DND-41 (cell line): ENCODE measurements at regions not wholly inside any gene's neighbourhood (a gene's known extent, or its start where the extent isn't known, plus 50 kb on each side); places are given as distances from the start of the nearest gene placed in this dataset.

Experiments used
- ATAC-seq: fragments of 200-7000 bp; cut with Tn5 transposase; 3 replicates; pipeline ENCODE4 v1.9.1; 2021; ENCODE audit warnings: low read depth; ENCODE audit not compliant: insufficient read depth
- DNase-seq: peaks from one replicate; pipeline ENCODE4 v3.0.0-alpha.2; 2020
- H2AFZ ChIP-seq: 2 replicates; pipeline ENCODE4 v1.6.0; 2012; ENCODE audit warnings: low read depth, low read length
- H3K27ac ChIP-seq: 2 replicates; pipeline ENCODE4 v1.5.1; 2012; ENCODE audit warnings: low read length, inconsistent platforms
- H3K27me3 ChIP-seq: fragments of 200-600 bp; sonication (generic); 2 replicates; pipeline ENCODE4 v1.6.0; 2012; ENCODE audit warnings: low read length, mild to moderate bottlenecking, inconsistent platforms; ENCODE audit not compliant: insufficient read depth, poor library complexity
- H3K36me3 ChIP-seq: 2 replicates; pipeline ENCODE4 v1.5.1; 2012; ENCODE audit warnings: low read length, inconsistent platforms; ENCODE audit not compliant: insufficient read depth
- H3K4me1 ChIP-seq: 2 replicates; pipeline ENCODE4 v1.5.1; 2012; ENCODE audit warnings: mild to moderate bottlenecking, low read length; ENCODE audit not compliant: insufficient read depth
- H3K4me2 ChIP-seq: 2 replicates; pipeline ENCODE4 v1.6.0; 2012; ENCODE audit warnings: mild to moderate bottlenecking, moderate library complexity, low read length, inconsistent platforms; ENCODE audit not compliant: insufficient read depth
- H3K4me3 ChIP-seq, 2 experiments: fragments of 200-600 bp in 1 of 2; shearing (Covaris generic) in 1 of 2; 2 replicates each; pipeline ENCODE4 v1.5.1; 2012 to 2016; ENCODE audit warnings: inconsistent platforms in 2 of 2, low read length in 2 of 2, mild to moderate bottlenecking in 2 of 2, low read depth in 1 of 2, moderate library complexity in 1 of 2
- H3K79me2 ChIP-seq: 2 replicates; pipeline ENCODE4 v1.6.0; 2012; ENCODE audit warnings: low read length, inconsistent platforms; ENCODE audit not compliant: insufficient read depth
- H3K9ac ChIP-seq: 2 replicates; pipeline ENCODE4 v1.6.0; 2012; ENCODE audit warnings: low read depth, mild to moderate bottlenecking, inconsistent platforms, low read length, moderate library complexity
- H3K9me3 ChIP-seq: 2 replicates; pipeline ENCODE4 v1.5.1; 2012; ENCODE audit warnings: low read length, moderate library complexity, mild to moderate bottlenecking, inconsistent platforms; ENCODE audit not compliant: insufficient read depth, severe bottlenecking
- H4K20me1 ChIP-seq: 2 replicates; pipeline ENCODE4 v1.6.0; 2012; ENCODE audit warnings: low read length; ENCODE audit not compliant: insufficient read depth
- EZH2 ChIP-seq: IDR thresholded peaks from 3 replicates; pipeline ENCODE4 v1.6.1; 2012; ENCODE audit warnings: borderline replicate concordance, low read depth, mild to moderate bottlenecking, moderate library complexity, low read length, inconsistent platforms; ENCODE audit not compliant: severe bottlenecking
- TF ChIP-seq, protein P1 (sequence below): IDR thresholded peaks from 2 replicates; pipeline ENCODE4 v1.5.1; 2012; ENCODE audit warnings: borderline replicate concordance, low read length, moderate library complexity, mild to moderate bottlenecking; ENCODE audit not compliant: poor library complexity, severe bottlenecking; ENCODE audit errors: extremely low read depth

DNA sequence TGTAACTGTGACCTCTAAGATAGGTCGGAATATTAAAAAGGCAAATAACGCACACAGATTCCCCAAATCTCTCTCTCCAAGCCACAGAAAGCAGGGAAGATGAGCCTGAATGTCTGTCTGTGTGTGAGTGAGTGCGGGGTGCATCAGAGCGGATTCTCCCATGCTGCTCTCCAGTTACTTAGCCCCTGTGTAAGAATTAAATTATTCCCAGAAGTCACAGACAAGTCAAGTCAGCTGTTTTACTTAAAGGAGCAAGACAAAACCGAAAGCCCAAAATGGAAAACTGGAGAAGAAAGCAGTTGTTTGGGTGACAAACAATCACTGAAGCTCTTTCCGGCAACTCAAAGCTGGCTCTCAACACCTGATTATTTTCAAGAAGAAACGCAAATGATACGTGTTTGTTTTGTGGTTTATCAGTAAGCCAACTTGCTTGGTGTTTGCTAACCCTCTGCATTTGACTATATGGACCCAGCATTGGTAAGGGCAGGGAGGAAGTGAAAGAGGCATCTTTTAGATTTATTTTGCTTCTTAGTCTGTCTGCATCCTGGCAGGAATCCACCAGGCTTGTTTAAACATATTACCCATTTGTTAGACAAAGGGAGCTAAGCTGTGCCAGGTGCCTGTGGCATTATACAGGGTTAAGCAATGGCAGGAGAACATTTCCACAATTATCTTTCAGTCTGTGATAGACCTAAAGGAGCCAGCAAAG is 121.5 kb upstream of the CREB1 start:
- H3K9ac ChIP-seq = no peak overlapping the region
- H3K36me3 ChIP-seq = no peaks in the 10 kb centered on the region
- H3K4me1 ChIP-seq = no peaks in the 10 kb centered on the region
- no peak overlapping the region for H3K4me2 ChIP-seq
- no peaks in the 10 kb centered on the region for H3K9me3 ChIP-seq
- ATAC-seq = no peak
- H3K79me2 ChIP-seq = no peaks in the 10 kb centered on the region
- DNase-seq = no peak
- peaks cover 3% of the 10 kb centered on the region for H3K27me3 ChIP-seq
- H4K20me1 ChIP-seq = no peaks in the 10 kb centered on the region
- H3K27ac ChIP-seq = no peak overlapping the region
- H2AFZ ChIP-seq = no peak overlapping the region
- no peak overlapping the region for H3K4me3 ChIP-seq
- TF ChIP-seq, protein P1, sequence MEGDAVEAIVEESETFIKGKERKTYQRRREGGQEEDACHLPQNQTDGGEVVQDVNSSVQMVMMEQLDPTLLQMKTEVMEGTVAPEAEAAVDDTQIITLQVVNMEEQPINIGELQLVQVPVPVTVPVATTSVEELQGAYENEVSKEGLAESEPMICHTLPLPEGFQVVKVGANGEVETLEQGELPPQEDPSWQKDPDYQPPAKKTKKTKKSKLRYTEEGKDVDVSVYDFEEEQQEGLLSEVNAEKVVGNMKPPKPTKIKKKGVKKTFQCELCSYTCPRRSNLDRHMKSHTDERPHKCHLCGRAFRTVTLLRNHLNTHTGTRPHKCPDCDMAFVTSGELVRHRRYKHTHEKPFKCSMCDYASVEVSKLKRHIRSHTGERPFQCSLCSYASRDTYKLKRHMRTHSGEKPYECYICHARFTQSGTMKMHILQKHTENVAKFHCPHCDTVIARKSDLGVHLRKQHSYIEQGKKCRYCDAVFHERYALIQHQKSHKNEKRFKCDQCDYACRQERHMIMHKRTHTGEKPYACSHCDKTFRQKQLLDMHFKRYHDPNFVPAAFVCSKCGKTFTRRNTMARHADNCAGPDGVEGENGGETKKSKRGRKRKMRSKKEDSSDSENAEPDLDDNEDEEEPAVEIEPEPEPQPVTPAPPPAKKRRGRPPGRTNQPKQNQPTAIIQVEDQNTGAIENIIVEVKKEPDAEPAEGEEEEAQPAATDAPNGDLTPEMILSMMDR = no peak
- no peak for TF ChIP-seq EZH2

DNA sequence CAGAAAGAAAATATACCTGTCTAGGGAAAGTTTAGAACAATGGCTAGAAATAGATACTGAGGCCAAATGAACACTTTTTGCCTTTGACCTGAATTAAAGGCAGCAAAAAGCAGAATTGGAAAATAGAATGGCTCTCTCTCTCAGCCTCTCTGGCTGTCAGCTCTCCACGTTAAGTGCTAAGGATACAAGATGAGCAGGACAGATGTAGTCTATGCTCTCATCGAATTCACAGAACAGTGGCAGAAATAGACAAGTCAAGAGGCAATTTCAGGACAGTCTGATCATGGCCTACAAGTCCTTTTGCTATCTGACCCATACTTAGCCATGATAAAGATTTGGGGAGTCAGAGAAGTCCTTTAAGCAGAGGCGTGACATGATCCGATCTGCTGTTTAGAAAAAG is 120.2 kb upstream of the CREB1 start:
- Histone ChIP-seq H3K9ac (no peak overlapping the region), H3K4me1 (no peaks in the 10 kb centered on the region), H3K4me2 (no peak overlapping the region), H3K79me2 (no peaks in the 10 kb centered on the region), H3K9me3 (no peaks in the 10 kb centered on the region), H3K36me3 (no peaks in the 10 kb centered on the region), H2AFZ (no peak overlapping the region), H3K4me3 (no peak overlapping the region), H4K20me1 (no peaks in the 10 kb centered on the region), H3K27ac (no peak overlapping the region), H3K27me3 (peaks cover 3% of the 10 kb centered on the region)
- DNase-seq = no peak
- TF ChIP-seq, protein P1 = no peak
- no peak for TF ChIP-seq EZH2
- ATAC-seq = no peak

DNA sequence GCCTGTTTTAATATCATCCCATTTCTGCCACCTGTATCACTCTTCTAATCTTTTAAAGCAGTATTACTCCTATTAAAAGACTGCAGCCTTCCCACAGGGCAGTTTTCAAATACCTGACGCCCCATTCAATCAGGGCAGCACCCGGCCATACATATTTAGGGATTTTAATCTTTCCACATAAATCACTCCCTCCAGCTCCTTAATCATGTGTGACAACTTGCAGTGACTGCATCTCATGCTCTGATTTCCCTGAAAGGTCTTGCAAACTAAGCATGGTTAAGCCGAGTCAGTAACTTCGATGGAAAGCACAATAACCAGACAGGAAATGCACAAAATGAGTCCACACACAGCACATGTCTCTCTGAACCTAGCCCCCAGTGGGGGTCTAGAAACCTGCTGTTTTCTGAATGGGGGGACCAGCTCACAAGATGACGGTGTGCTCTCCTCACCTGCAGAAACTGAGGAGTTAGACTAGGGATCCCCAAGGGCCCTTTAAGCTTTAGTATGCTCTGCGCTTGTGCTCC is 116.9 kb upstream of the CREB1 start:
- Histone ChIP-seq H3K4me1 (no peaks in the 10 kb centered on the region), H3K27me3 (no peaks in the 10 kb centered on the region), H3K79me2 (no peaks in the 10 kb centered on the region), H2AFZ (no peak overlapping the region), H4K20me1 (no peaks in the 10 kb centered on the region), H3K4me2 (no peak overlapping the region), H3K9ac (no peak overlapping the region), H3K27ac (no peak overlapping the region), H3K4me3 (no peak overlapping the region), H3K36me3 (no peaks in the 10 kb centered on the region), H3K9me3 (no peaks in the 10 kb centered on the region)
- TF ChIP-seq, protein P1 = no peak
- no peak for TF ChIP-seq EZH2
- ATAC-seq (no peak), DNase-seq (no peak)
